Activated CD8-positive, alpha-beta T cell treated with anti-CD3 and anti-CD28 coated beads for 36 hours (primary cell): ENCODE measurements at regions not wholly inside any gene's neighbourhood (a gene's known extent, or its start where the extent isn't known, plus 50 kb on each side); places are given as distances from the start of the nearest gene placed in this dataset.
"Not testable (repeated sequence)": the region's sequence is repeated elsewhere in the genome, so short reads cannot be mapped to it uniquely, and the experiment has no call there.

Experiments
- ATAC-seq: fragments of 200-7000 bp; cut with Tn5 transposase; one replicate; pipeline ENCODE4 v1.10.0; 2021; ENCODE audit warnings: mild to moderate bottlenecking, moderate library complexity
- CTCF ChIA-PET: fragments of 350-600 bp; sonication (Branson Sonifier 250); formaldehyde crosslinking; loops from one replicate; lab custom pipeline; 2021; ENCODE audit warnings: antibody characterized with exemption; lab: Charles Lee
- POLR2A ChIA-PET: fragments of 350-600 bp; sonication (Branson Sonifier 250); formaldehyde crosslinking; loops from one replicate; lab custom pipeline; 2021; ENCODE audit warnings: antibody characterized with exemption; lab: Charles Lee
- DNase-seq: peaks from one replicate; pipeline ENCODE4 v3.0.0-alpha.2; 2020
- H3K27ac Mint-ChIP-seq: one replicate; pipeline ENCODE4 v1.8.0; 2021; ENCODE audit warnings: mild to moderate bottlenecking, mixed read lengths
- H3K27me3 Mint-ChIP-seq: one replicate; pipeline ENCODE4 v1.8.0; 2021; ENCODE audit warnings: mixed read lengths
- H3K36me3 Mint-ChIP-seq: one replicate; pipeline ENCODE4 v1.8.0; 2021; ENCODE audit warnings: low read depth, mixed read lengths
- H3K4me1 Mint-ChIP-seq: one replicate; pipeline ENCODE4 v1.8.0; 2021; ENCODE audit warnings: low read depth, mixed read lengths
- H3K4me3 Mint-ChIP-seq: one replicate; pipeline ENCODE4 v1.8.0; 2021; ENCODE audit warnings: mild to moderate bottlenecking, moderate library complexity, mixed read lengths
- H3K9me3 Mint-ChIP-seq: one replicate; pipeline ENCODE4 v1.8.0; 2021; ENCODE audit warnings: mixed read lengths
- CTCF ChIP-seq: fragments of 200-600 bp; IDR thresholded peaks from one replicate; pipeline ENCODE4 v1.8.0; 2022; ENCODE audit warnings: antibody characterized with exemption, mild to moderate bottlenecking
- intact Hi-C: fragments of 100-400 bp; cut with micrococcal nuclease; formaldehyde crosslinking; loops from one replicate; pipeline ENCODE4 v1.10.0; 2022

DNA sequence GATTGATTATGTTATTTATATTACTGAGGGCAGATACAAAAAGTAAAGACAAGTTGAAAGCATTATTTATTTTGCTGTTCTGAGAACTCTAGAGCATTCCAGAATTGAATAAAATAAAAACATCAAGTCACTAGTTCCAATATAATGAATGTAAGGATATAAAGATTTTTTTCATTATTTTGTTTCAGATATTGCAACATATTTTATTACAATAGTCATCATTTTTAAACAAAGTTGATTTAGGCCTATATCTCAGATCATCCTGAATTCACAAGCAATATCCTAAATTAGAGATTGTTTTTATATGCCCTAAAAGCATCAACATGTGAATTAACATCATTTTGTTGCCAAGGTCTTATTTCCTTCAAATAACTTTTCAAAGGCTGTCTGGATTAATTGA is 535.6 kb upstream of the KCND2 start:
- H3K27ac Mint-ChIP-seq = no peak overlapping the region
- DNase-seq (no peak), ATAC-seq (no peak)
- no peaks in the 10 kb centered on the region for H3K36me3 Mint-ChIP-seq
- H3K4me3 Mint-ChIP-seq = no peak overlapping the region
- intact Hi-C loops = no loop called here
- no peaks in the 10 kb centered on the region for H3K27me3 Mint-ChIP-seq
- no peaks in the 10 kb centered on the region for H3K4me1 Mint-ChIP-seq
- ChIA-PET POLR2A (no interaction called here), CTCF (no interaction called here)
- TF ChIP-seq CTCF = no peak
- H3K9me3 Mint-ChIP-seq = peaks cover 9% of the 10 kb centered on the region

- H3K4me1 Mint-ChIP-seq, H3K9me3 Mint-ChIP-seq, intact Hi-C loops, POLR2A ChIA-PET, DNase-seq, H3K27ac Mint-ChIP-seq, CTCF ChIA-PET, H3K4me3 Mint-ChIP-seq, H3K36me3 Mint-ChIP-seq, H3K27me3 Mint-ChIP-seq, ATAC-seq: not testable (repeated sequence)
Observed at GRCh38 chr7:119745280-119745679, 527.7 kb upstream of the KCND2 start.

- H3K27me3 Mint-ChIP-seq = no peaks in the 10 kb centered on the region
- ATAC-seq = no peak
- no peak overlapping the region for H3K4me3 Mint-ChIP-seq
- H3K9me3 Mint-ChIP-seq = peaks cover 1% of the 10 kb centered on the region
- H3K4me1 Mint-ChIP-seq = no peaks in the 10 kb centered on the region
- no peaks in the 10 kb centered on the region for H3K36me3 Mint-ChIP-seq
- H3K27ac Mint-ChIP-seq = no peak overlapping the region
- TF ChIP-seq CTCF = no peak
- CTCF ChIA-PET = no interaction called here
- no peak for DNase-seq
- POLR2A ChIA-PET = no interaction called here
- intact Hi-C loops = no loop called here
Observed at GRCh38 chr7:119748251-119748860, 524.6 kb upstream of the KCND2 start.

DNA sequence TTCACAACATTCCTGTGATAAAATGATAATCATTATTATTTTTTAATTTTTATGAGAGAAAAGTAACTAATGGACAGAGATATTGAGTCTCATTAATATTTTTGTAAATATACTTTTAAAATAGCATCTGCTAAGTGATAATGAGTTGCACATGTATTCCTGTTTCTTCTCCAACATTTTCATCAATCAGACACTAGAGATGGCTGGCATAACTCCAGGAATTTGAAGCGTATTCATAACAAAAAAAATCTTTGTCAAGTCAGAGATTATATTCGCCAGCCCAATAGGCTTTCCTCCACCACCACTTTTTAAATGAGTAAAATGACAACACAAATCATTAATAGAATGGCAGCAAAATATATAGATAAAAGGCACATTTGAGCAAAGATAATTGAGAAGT is 524.0 kb upstream of the KCND2 start:
- intact Hi-C loops = no loop called here
- Mint-ChIP-seq H3K9me3 (peaks cover 3% of the 10 kb centered on the region), H3K36me3 (no peaks in the 10 kb centered on the region), H3K4me1 (no peaks in the 10 kb centered on the region), H3K27ac (no peak overlapping the region), H3K4me3 (no peak overlapping the region), H3K27me3 (no peaks in the 10 kb centered on the region)
- DNase-seq = no peak
- no peak for ATAC-seq
- CTCF ChIA-PET = no interaction called here
- TF ChIP-seq CTCF = no peak
- POLR2A ChIA-PET = no interaction called here

DNA sequence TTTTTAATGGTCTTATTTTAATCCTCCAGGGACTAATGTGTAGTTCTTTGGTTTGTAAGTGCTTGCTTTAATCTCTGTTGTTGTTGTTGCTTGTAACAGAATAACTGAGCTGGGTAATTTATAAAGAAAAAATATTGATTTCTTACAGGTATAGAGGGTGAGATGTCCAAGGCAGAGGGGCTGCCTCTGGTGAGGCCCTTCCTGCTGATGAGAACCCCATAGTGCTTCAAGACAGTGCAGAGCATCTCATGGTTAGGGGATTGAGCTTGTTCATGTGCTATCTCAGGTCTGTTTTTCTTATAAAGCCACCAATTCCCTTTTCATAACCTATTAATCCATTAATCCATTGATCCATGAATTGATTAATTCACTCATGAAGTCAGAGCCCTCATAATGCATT is 516.3 kb upstream of the KCND2 start:
- intact Hi-C loops = no loop called here
- no peak overlapping the region for H3K4me3 Mint-ChIP-seq
- H3K4me1 Mint-ChIP-seq = no peaks in the 10 kb centered on the region
- no peaks in the 10 kb centered on the region for H3K36me3 Mint-ChIP-seq
- no peak overlapping the region for H3K27ac Mint-ChIP-seq
- H3K27me3 Mint-ChIP-seq = no peaks in the 10 kb centered on the region
- no peak for DNase-seq
- peaks cover 3% of the 10 kb centered on the region for H3K9me3 Mint-ChIP-seq
- no peak for ATAC-seq
- TF ChIP-seq CTCF = no peak
- POLR2A ChIA-PET = no interaction called here
- CTCF ChIA-PET = no interaction called here

- Mint-ChIP-seq H3K9me3 (peaks cover 3% of the 10 kb centered on the region), H3K4me1 (no peaks in the 10 kb centered on the region), H3K27me3 (no peaks in the 10 kb centered on the region), H3K36me3 (no peaks in the 10 kb centered on the region), H3K27ac (no peak overlapping the region), H3K4me3 (no peak overlapping the region)
- ChIA-PET CTCF (no interaction called here), POLR2A (no interaction called here)
- DNase-seq (no peak), ATAC-seq (no peak)
- intact Hi-C loops = no loop called here
- no peak for TF ChIP-seq CTCF
Observed at GRCh38 chr7:119758254-119758653, 514.7 kb upstream of the KCND2 start.
